ENCODE measurements at regions not wholly inside any gene's neighbourhood (a gene's known extent, or its start where the extent isn't known, plus 50 kb on each side); places are given as distances from the start of the nearest gene placed in this dataset.

- TF ChIP-seq MEF2D (CRISPR knock-in tag; IDR thresholded peaks at IDR 0.05) (no peak), MXD3 (CRISPR knock-in tag; IDR thresholded peaks at IDR 0.05) (no peak), NFIC (IDR thresholded peaks at IDR 0.05; ENCODE audit: low read length) (no peak), CEBPZ (IDR thresholded peaks at IDR 0.05; ENCODE audit: low read length) (no peak), ZFP36 (IDR thresholded peaks at IDR 0.05; ENCODE audit: borderline replicate concordance, low read depth, low read length, partially characterized antibody) (no peak), REST (IDR thresholded peaks at IDR 0.05; ENCODE audit: borderline replicate concordance in 1 of 2, low read depth in 1 of 2, low read length in 2 of 2) (no peak), NRL (CRISPR knock-in tag; IDR thresholded peaks at IDR 0.05; ENCODE audit: borderline replicate concordance) (no peak), SRSF1 (optimal IDR thresholded peaks at IDR 0.05; ENCODE audit: low read depth, low read length) (no peak), MED8 (CRISPR knock-in tag; IDR thresholded peaks at IDR 0.05; ENCODE audit: insufficient replicate concordance) (no peak)
These were observed 1063.6 kb downstream of the FAM181B start (continued) for GRCh38 chr11:81669935-81670543.
